NCI-H2029 (cell line): ENCODE measurements at regions not wholly inside any gene's neighbourhood (a gene's known extent, or its start where the extent isn't known, plus 50 kb on each side); places are given as distances from the start of the nearest gene placed in this dataset.
"Not testable (repeated sequence)": the region's sequence is repeated elsewhere in the genome, so short reads cannot be mapped to it uniquely, and the experiment has no call there.

Experiments used
- DNase-seq: peaks from one replicate; lab custom pipeline; 2025; lab: John Stamatoyannopoulos, UW

GRCh38 chr6:27826612-27826985 lies 85.6 kb downstream of the OR2B2 start:
- DNase-seq: not testable (repeated sequence)

DNA sequence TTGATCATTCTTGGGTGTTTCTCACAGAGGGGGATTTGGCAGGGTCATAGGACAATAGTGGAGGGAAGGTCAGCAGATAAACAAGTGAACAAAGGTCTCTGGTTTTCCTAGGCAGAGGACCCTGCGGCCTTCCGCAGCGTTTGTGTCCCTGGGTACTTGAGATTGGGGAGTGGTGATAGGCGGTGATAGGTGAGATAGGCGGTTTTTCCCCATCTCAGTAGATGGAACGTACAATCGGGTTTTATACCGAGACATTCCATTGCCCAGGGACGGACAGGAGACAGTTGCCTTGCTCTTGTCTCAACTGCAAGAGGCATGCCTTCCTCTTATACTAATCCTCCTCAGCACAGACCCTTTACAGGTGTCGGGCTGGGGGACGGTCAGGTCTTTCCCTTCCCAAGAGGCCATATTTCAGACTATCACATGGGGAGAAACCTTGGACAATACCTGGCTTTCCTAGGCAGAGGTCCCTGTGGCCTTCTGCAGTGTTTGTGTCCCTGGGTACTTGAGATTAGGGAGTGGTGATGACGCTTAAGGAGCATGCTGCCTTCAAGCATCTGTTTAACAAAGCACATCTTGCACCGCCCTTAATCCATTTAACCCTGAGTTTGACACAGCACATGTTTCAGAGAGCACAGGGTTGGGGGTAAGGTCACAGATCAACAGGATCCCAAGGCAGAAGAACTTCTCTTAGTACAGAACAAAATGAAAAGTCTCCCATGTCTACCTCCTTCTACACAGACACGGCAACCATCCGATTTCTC lies 86.2 kb downstream of the OR2B2 start:
- DNase-seq: not testable (repeated sequence)

- no peak for DNase-seq
These were observed 87.0 kb downstream of the OR2B2 start for GRCh38 chr6:27825025-27825793.

GRCh38 chr6:27824211-27825024 lies 87.8 kb downstream of the OR2B2 start:
- DNase-seq: not testable (repeated sequence)

- peak; percentile 56 for DNase-seq
These were observed 88.4 kb downstream of the OR2B2 start for GRCh38 chr6:27823714-27824210.

DNA sequence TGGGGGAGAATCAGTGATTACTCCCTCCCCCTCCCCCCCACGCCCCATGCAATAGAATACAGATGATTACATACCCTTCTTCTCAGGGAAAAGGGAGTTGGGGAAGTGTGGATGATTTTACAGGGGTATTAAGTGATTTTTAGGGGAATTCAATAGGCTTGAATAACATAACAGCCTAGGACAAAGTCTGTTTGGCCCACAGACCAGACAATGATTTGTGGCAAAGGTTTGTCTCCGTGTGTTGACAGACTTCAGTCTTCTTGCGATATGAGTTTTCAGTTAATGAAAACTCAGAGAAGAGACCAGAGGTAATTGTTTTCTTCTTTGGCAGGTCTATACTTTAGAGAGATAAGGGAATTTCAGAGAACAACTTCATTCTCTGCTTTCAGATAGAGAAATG lies 95.3 kb downstream of the OR2B2 start:
- no peak for DNase-seq

DNA sequence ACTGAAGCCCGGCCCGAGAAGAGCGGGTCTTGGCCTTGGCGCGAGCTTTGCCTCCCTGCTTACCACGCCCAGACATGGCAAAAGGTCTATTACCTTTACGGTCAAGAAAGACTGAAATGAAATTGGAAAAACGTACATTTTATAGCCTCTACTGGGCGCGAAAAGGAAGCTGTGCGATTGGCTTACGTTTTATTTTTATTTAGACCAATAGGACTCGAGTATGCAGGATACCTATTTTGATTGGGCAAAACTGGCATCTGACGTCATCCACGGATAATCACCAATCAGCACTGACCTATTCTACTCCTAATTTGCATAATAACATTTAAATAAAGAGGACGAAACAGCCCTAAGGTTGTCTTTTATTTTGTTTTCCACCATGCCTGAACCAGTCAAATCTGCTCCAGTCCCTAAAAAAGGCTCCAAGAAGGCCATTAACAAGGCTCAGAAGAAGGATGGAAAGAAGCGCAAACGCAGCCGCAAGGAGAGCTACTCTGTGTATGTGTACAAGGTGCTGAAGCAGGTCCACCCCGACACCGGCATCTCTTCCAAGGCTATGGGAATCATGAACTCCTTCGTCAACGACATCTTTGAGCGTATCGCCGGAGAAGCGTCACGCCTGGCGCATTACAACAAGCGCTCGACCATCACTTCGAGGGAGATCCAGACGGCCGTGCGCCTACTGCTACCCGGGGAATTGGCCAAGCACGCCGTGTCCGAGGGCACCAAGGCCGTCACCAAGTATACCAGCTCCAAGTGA lies 97.4 kb downstream of the OR2B2 start:
- DNase-seq: peak; percentile 87

DNA sequence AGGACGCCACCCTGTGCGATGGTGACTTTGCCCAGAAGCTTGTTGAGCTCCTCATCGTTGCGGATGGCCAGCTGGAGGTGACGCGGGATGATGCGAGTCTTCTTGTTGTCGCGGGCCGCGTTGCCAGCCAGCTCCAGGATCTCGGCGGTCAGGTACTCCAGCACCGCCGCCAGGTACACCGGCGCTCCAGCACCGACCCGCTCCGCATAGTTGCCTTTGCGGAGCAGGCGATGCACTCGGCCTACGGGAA lies 97.9 kb downstream of the OR2B2 start:
- DNase-seq: not testable (repeated sequence)

- no peak for DNase-seq
These were observed 99.2 kb downstream of the OR2B2 start for GRCh38 chr6:27812805-27813492.

- DNase-seq: no peak
These were observed 100.0 kb downstream of the OR2B2 start for GRCh38 chr6:27812078-27812804.

- DNase-seq: no peak
These were observed 100.8 kb downstream of the OR2B2 start for GRCh38 chr6:27811451-27811772.

DNA sequence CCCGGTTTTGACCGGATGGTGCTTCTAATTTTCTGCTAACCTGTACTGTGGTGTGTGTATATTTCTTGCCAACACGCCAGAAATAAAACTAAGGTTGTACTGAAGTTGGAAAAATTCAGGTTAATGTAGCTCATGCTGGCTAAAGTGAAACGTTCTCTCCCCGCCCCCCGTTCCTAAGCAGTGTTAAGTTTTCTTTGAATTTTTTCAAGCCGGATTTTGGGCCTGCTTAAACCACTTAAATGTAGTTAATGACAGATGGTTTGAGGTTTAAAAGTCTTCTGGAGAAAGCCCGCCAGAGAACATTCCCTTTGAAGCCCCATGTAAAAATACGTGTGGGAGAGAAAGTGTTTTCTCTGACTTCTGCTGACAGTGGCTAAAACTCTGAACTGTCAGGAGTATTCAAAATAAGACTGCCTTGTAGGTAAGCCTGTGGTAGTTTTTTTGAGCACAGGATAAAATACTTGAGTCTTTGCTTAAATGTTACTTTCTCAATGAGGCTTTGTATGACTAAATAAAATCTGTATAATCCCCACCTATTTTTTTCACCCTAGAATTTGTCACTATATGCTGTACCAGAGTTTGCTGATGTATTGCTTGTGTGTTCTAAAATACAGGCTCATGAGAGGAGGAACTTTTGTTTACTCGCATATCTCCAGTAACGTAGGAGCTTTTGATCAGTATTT lies 101.3 kb downstream of the OR2B2 start:
- DNase-seq: no peak

DNA sequence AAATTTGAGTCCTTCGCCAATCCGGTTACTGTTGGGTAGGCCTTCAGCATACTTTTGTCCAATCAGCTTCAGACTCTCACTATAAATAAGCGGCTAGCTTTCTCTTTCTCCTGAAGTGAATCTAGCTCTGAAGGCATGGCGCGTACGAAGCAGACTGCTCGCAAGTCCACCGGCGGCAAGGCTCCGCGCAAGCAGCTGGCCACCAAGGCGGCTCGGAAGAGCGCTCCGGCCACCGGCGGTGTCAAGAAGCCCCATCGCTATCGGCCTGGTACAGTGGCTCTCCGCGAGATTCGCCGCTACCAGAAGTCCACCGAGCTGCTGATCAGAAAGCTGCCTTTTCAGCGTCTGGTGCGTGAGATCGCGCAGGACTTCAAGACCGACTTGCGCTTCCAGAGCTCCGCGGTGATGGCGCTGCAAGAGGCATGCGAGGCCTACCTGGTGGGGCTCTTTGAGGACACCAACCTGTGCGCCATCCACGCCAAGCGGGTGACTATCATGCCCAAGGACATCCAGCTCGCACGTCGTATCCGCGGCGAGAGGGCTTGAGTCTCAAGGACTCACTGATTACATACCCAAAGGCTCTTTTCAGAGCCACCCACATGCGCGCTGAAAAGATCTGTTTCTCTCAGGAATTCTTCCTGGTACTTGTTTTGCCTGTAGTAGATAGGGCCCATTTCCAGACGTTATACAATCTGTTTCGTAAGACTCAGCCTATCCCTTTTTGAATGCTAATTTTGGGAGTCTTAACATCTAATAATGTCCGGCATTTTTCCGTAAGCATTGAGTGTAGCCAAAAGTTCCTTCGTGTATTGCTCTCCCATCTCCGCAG lies 102.0 kb downstream of the OR2B2 start:
- peak; percentile 96 for DNase-seq

GRCh38 chr6:27809067-27809938 lies 102.9 kb downstream of the OR2B2 start:
- no peak for DNase-seq

DNA sequence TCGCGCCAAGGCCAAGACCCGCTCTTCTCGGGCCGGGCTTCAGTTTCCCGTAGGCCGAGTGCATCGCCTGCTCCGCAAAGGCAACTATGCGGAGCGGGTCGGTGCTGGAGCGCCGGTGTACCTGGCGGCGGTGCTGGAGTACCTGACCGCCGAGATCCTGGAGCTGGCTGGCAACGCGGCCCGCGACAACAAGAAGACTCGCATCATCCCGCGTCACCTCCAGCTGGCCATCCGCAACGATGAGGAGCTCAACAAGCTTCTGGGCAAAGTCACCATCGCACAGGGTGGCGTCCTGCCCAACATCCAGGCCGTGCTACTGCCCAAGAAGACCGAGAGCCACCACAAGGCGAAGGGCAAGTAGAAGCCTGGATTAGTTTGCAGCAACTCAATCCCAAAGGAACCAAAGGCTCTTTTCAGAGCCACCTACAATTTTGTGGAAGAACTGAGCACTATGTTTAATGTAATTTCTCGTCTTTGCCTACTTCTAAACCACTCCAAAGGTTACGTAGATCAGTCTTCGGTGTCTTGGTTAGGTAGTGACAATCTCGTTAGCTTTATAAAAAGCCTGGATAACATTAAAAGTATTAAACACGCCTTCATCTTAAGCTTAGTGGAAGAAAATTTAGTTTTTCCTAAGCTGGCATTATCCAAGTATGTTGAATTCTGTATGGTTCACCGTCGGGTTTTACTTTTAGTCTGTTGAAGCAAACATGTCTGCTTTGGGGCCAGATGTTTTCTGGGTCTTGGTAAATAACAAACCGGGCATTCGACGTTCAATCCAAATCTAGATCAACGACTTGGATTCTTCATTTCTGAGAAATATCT lies 103.7 kb downstream of the OR2B2 start:
- DNase-seq: not testable (repeated sequence)

- DNase-seq: peak; percentile 90
These were observed 104.6 kb downstream of the OR2B2 start for GRCh38 chr6:27807441-27808241.
